Type B pancreatic cell (in vitro differentiated cells): ENCODE measurements at regions not wholly inside any gene's neighbourhood (a gene's known extent, or its start where the extent isn't known, plus 50 kb on each side); places are given as distances from the start of the nearest gene placed in this dataset.

Experiments
- DNase-seq: peaks from one replicate; pipeline ENCODE4 v3.0.0; 2021; ENCODE audit warnings: mixed read lengths; ENCODE audit not compliant: unreplicated experiment; ENCODE audit errors: extremely low spot score
- H3K27ac Mint-ChIP-seq: 2 replicates; pipeline ENCODE4 v1.8.0; 2021; ENCODE audit warnings: mild to moderate bottlenecking, mixed read lengths
- H3K27me3 Mint-ChIP-seq: 2 replicates; pipeline ENCODE4 v1.8.0; 2021; ENCODE audit warnings: mixed read lengths
- H3K36me3 Mint-ChIP-seq: 2 replicates; pipeline ENCODE4 v1.8.0; 2021; ENCODE audit warnings: mixed read lengths
- H3K4me1 Mint-ChIP-seq: one replicate; pipeline ENCODE4 v1.8.0; 2021; ENCODE audit warnings: mixed read lengths; ENCODE audit not compliant: unreplicated experiment
- H3K4me3 Mint-ChIP-seq: 2 replicates; pipeline ENCODE4 v1.8.0; 2021; ENCODE audit warnings: mild to moderate bottlenecking, mixed read lengths
- H3K9me3 Mint-ChIP-seq: 2 replicates; pipeline ENCODE4 v1.8.0; 2021; ENCODE audit warnings: mixed read lengths
- CTCF ChIP-seq: fragments of 200-600 bp; sonication (generic); conservative IDR thresholded peaks from 2 replicates; pipeline ENCODE4 v1.5.0; 2021; ENCODE audit warnings: antibody characterized with exemption, mild to moderate bottlenecking

GRCh38 chr2:890791-891190 lies 59.9 kb upstream of the SNTG2 start:
- H3K4me3 Mint-ChIP-seq: no peak overlapping the region
- no peaks in the 10 kb centered on the region for H3K27me3 Mint-ChIP-seq
- H3K36me3 Mint-ChIP-seq: no peaks in the 10 kb centered on the region
- no peak for DNase-seq
- H3K9me3 Mint-ChIP-seq: peaks cover 7% of the 10 kb centered on the region
- no peak for TF ChIP-seq CTCF
- H3K4me1 Mint-ChIP-seq: peaks cover 7% of the 10 kb centered on the region
- no peak overlapping the region for H3K27ac Mint-ChIP-seq

- TF ChIP-seq CTCF: no peak
- no peaks in the 10 kb centered on the region for H3K36me3 Mint-ChIP-seq
- H3K4me1 Mint-ChIP-seq: peaks cover 7% of the 10 kb centered on the region
- H3K9me3 Mint-ChIP-seq: peaks cover 3% of the 10 kb centered on the region
- DNase-seq: no peak
- H3K27me3 Mint-ChIP-seq: peaks cover under 1% of the 10 kb centered on the region
- no peak overlapping the region for H3K27ac Mint-ChIP-seq
- no peak overlapping the region for H3K4me3 Mint-ChIP-seq
Observed at GRCh38 chr2:890214-890613, 60.4 kb upstream of the SNTG2 start.

- peaks cover 8% of the 10 kb centered on the region for H3K4me1 Mint-ChIP-seq
- no peaks in the 10 kb centered on the region for H3K9me3 Mint-ChIP-seq
- no peak overlapping the region for H3K4me3 Mint-ChIP-seq
- TF ChIP-seq CTCF: no peak
- H3K27me3 Mint-ChIP-seq: peaks cover 11% of the 10 kb centered on the region
- no peak overlapping the region for H3K27ac Mint-ChIP-seq
- no peaks in the 10 kb centered on the region for H3K36me3 Mint-ChIP-seq
- DNase-seq: no peak
Observed at GRCh38 chr2:888906-889566, 61.6 kb upstream of the SNTG2 start.

GRCh38 chr2:888211-888801 lies 62.3 kb upstream of the SNTG2 start:
- Mint-ChIP-seq H3K36me3 (no peaks in the 10 kb centered on the region), H3K27ac (no peak overlapping the region), H3K9me3 (no peaks in the 10 kb centered on the region), H3K4me3 (no peak overlapping the region), H3K27me3 (peaks cover 18% of the 10 kb centered on the region), H3K4me1 (peaks cover 11% of the 10 kb centered on the region)
- no peak for TF ChIP-seq CTCF
- no peak for DNase-seq

GRCh38 chr2:887639-888038 lies 63.0 kb upstream of the SNTG2 start:
- Mint-ChIP-seq H3K9me3 (no peaks in the 10 kb centered on the region), H3K36me3 (no peaks in the 10 kb centered on the region), H3K27ac (no peak overlapping the region), H3K4me1 (peaks cover 11% of the 10 kb centered on the region), H3K4me3 (no peak overlapping the region), H3K27me3 (peaks cover 23% of the 10 kb centered on the region)
- no peak for DNase-seq
- TF ChIP-seq CTCF: no peak
